ENCODE measurements at regions not wholly inside any gene's neighbourhood (a gene's known extent, or its start where the extent isn't known, plus 50 kb on each side); places are given as distances from the start of the nearest gene placed in this dataset.
"Not testable (repeated sequence)": the region's sequence is repeated elsewhere in the genome, so short reads cannot be mapped to it uniquely, and the experiment has no call there.

DNA sequence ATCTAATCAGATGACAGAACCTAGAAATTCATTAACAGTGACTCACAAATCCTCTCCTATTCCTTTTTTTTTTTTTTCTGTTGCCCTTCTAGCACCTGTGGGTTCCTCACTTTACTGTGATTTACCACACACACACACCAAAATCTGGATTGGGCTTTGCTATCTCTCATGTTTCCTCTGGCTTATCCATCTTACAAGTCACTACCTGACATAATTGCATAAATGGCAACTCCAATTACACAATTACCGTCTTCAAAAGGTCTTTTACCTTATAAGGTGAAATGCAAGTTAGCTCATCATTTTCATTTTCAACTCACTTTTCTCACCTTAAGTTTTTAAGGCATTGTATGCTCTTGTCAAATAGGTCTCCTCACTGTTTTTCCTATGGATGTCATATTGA lies 426.3 kb upstream of the MEF2C start:
- DNase-seq = no peak

DNA sequence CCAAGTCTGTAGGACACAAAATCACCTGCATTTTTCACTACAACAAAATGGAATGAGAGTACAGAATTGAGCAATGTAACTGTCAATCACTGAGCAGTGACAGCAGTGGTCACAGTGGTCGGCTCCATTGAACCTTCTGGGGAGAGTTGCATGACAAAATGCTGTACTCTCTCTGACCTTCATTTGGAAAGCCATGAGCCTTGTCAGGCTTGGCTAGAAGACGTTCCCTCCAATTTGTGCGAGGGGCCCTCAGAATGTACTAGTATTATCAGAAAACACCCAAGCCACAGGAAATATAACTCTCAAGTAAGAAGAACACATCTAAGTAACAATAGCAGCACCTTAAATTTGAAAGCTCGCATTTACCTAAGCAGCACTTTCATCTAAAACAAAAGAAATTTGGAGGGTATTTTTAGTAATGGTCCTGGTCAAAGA lies 425.6 kb upstream of the MEF2C start:
- DNase-seq = no peak

DNA sequence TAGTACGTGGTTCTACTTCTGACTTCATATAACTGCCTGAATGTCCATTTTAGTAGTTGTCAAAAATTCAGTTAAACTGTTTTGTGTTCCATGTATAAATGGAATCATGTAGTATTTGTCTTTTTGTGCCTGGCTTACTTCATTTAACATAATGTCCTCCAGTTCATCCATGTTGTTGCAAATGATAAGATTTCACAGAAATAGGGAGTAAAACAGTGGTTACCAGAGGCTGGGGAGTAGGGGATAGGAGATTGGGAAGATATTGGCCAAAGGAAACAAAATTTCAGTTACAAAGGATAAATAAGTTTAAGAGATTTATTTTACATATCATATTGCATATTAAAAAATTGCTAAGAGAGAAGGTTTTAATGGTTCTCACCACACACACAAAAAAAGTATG lies 425.0 kb upstream of the MEF2C start:
- DNase-seq = no peak

DNA sequence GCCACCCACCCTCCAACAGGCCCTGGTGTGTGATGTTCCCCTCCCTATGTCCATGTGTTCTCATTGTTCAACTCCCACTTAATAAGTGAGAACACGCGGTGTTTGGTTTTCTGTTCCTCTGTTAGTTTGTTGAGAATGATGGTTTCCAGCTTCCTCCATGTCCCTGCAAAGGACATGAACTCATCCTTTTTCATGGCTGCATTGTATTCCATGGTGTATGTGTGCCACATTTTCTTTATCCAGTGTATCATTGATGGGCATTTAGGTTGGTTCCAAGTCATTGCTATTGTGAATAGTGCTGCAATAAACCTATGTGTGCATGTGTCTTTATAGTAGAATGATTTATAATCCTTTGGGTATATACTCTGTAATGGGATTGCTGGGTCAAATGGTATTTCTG lies 424.2 kb upstream of the MEF2C start:
- not testable (repeated sequence) for DNase-seq

DNA sequence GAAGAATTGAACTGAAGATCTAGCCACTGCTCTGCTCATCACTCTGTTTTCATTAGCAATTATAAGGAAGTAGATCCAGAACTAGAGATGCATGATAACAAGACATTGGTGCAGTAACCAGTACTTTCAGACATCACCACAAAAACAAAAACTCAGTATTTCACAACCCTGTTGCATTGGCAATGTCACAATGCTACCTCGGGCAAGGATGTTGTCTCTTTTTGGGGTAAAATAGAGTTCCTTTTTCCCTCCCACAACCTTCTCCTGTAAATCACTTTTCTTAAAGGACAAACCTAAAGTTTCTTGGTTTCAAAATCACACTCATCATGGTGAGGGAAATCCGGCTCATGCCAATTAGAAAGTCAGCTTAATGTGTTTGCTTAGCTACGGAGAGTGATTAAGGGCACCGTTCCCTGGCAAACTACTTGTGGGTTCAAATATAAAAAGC lies 420.1 kb upstream of the MEF2C start:
- no peak for DNase-seq

DNA sequence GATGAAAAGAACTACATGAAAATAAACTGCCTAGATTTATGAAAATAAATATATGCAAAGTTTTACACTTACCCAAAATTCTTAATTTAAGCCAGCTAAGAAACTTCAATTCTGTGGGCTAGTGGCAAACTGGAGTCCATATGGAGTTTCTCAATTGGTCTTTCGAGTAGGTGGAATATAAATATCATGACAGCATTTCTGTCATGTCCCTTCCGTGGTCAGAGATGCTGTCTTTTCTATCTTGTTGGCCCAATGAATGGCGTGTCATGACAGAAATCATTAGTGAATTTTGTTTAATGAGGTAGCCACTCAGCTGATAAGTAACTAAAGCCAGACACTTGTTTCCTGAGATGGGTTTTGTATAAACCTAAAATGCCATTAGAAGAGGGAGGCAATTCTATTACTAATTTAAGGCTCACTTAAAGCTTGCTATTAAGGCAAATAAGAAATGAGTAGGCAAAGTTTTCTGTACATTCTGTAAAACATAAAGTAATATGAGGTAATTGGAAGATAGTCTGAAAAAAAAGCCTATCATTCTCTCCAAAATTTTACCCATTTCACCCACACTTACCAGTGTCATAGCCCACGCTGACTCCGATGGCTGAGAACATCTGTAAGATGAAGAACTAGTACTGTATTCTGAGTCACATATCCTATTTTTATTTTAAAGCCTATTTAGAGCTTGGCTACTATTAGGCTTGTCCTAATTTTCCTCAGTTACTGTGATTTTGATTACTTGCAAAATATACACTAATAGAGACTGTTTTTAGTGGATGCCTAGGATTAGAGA lies 419.3 kb upstream of the MEF2C start:
- DNase-seq = peak in 1 of 58 donors; percentile 26

DNA sequence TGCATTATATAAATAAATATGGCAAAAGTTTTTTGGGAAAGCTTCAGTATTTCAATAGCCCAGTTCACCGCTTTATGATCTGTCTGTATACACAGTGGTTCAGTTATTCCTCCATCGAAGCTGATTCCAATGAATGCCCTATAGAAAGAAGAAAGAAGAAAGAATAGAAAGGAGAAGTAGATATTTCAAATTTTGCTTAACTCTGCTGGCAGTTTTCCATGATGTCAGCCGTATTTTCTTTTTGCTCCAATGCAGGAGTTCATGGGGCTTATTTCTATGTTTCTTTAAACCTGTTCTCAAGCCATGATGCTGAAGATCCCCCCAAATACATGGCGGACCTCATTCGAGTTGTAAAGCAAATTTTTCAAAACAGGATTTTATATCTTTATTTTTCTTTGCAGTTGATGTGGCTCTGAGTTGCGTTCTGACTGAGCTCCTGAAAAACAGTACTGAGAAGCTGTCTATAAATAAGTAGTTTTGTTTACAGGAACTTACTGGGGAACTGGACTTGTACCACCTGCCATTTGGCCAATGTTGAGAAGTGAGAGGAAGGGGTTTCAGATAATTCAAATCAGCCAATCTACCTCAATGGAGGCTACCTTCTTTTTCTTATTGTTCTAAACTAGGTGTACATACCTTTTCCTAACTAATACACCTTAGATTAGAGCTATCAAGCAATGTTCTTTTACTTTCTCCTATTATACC lies 418.5 kb upstream of the MEF2C start:
- DNase-seq = peak in 1 of 58 donors; percentile 14

DNA sequence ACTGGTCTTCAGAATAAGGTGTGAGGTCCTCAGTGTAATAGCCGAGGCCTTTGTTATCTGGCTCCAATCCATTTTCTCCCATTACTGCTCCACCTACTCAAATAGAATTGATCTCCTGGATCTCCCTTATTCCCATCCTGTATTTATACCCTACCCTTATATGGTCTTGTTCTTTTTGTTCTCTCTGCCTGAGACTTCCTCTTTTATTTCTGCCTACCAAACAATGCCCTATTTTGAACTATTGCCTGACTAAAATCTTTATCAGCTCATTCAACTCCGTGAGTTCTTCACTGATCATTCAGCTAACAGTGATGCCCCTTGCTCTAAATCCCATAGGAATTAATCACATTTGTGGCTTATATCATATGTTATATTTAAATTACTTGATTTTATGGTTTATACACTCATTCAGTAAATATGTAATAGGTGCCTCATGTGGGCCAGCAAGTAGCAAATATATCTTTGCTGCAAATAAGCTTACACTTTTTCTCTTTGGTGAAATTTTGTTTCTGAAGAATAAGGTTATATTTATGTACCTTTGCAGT lies 417.5 kb upstream of the MEF2C start:
- no peak for DNase-seq

DNA sequence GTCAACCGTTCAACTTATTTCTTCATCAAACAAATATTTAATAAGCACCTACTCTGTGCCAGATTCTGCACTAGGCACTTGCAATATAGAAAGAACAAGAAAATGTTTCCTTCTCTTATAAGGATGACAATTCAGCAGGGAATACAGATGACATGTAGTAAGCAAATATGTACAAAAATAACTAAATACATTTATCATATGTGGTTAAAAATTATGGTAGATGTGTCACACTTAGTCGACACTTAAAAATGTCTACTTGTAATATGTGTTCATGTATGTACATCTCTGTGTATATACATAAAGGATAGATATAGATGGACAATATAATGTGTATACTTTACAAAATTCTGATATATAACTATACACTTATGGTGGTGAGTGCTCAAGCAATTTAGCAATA lies 417.0 kb upstream of the MEF2C start:
- DNase-seq = no peak

DNA sequence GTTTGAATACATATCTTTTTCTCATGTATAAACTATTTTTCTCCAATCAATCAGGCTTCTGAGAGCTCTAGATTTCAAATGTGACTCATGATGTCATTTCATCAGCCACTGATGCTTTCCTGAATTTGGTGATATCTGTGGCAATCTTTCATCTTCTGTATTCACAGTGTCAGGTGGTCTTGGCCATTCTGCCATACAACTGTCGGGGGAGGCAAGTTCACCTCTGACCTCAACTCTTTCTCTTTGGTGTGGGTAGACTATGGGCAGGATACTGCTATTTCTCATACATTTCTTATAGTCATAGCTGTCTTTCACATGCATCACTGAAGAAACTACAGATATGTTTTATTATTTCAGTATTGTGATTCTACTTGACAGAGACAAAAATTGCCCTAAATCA lies 414.1 kb upstream of the MEF2C start:
- no peak for DNase-seq

DNA sequence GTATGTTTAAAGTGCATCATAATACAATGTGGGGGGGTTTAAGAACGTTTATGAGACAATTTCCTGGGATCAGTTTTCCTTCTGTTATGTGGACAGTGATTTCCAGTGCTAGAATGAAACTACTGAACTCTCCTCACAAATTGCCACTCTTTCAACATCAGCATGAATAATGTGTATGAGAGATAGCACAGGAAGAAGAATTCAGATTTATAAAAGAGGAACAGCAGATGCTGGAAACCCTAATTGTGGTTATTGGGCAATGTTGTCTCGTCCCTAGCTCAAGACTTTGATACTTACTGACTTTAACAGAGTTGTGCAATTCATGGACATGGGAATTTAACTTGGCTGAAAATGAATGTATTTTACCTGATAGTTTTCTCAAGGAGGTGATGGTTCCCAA lies 410.8 kb upstream of the MEF2C start:
- DNase-seq = peak in 1 of 58 donors; percentile 26

DNA sequence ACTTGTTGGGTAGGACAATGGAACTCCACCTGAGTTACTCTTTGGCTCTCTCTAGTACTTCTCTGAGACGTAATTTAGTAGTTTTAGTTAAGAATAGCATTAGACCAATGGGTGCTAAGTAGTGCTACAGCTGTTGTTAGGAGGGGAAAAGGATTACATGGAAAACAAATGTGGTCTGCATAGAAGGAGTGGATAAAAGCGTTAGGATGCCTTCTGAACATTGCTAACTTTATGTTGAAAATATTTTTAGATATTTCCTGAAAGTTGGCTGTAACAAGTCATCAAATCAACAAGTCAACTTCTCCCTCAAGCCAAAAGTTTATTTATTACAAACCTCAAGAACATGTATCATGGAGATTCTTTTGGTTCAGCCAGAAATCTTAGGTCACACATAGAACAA lies 409.5 kb upstream of the MEF2C start:
- DNase-seq = no peak

DNA sequence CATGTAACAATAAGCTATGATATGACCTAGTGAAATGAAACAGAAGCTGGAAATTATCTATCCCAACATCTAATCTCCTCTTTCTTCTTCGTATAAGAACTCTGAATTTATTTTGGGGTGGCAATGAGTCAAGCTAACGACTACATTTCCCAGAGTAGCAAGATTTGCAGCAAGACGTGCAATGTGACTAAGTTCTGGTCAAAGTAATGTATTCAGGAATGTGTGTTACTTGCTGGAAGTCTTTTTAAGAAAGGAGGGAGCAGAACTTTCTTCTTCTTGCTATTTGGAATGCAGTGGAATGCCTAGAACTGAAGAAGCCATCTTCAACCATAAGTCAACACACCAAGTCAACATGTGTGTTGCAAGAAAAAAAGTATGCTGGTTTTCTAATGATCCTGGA lies 406.6 kb upstream of the MEF2C start:
- DNase-seq = no peak

DNA sequence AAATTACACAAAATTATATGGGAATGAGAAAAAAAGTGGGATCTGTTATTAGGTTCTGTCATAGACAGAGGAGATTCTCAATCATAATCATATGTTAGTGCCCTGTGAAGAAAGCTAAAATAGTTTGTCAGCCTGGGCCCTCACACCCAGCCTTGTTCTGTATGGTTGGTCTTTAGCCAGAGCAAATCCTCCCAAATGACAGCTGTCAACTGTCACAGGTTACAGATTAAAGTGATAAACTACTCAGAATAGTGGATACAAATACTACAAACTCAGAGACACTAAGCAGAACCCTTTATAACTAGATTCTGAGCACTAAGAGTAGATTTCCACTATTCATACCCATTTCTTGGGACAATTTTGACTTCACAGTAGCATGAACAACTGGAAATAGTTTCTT lies 405.0 kb upstream of the MEF2C start:
- no peak for DNase-seq

DNA sequence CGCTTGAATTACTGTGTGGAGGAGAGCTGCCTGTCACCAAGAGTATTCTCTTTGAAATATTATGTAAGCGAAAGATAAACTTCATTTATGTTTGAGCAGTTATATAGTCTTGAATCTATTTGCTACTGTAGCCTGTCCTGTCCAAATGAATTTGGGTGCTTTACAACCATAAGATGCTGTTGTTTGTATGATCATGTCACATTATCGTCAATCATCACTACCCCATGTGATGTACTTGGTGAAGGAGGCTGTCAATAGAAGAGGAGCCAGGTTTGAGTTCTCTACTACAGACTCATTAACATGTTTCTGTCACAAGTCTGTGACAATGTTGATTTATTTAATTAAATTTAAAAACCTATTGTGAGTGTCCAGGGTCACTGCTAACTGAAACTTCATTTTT lies 403.3 kb upstream of the MEF2C start:
- no peak for DNase-seq

DNA sequence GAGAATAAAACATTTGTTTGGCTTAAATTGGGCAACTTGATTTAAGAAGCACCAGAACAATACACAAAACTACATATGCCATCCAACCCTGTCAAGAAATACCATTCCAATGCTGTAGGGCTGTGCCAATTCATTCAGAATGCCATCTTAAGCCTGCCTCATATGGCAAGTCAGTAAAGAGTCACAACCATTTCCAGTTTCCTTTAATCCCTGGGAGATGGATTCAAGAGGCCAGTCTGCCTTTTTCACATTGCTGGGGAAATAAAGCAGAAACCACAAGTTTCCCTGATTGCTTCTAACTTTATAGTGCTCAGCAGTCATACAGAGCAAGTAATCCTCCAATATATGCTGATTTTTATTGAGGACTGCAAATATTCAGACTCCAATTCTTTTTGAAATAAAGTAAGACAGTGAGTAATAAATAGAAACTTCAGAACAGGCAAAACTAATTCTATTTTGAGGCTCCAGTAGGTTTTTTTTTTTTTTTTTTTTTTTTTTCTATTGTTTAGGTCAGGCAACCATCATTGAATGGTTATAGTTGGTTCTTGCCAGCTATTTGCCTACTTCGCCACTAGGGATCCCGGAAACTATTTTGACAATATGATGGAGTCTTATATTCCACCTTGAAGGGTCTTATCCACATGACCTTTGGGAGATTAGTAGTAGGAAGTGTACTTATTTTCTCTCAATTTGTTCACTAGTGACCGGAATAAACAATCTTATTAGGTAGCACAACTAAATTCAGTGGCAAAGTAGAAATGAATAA lies 400.9 kb upstream of the MEF2C start:
- no peak for DNase-seq

DNA sequence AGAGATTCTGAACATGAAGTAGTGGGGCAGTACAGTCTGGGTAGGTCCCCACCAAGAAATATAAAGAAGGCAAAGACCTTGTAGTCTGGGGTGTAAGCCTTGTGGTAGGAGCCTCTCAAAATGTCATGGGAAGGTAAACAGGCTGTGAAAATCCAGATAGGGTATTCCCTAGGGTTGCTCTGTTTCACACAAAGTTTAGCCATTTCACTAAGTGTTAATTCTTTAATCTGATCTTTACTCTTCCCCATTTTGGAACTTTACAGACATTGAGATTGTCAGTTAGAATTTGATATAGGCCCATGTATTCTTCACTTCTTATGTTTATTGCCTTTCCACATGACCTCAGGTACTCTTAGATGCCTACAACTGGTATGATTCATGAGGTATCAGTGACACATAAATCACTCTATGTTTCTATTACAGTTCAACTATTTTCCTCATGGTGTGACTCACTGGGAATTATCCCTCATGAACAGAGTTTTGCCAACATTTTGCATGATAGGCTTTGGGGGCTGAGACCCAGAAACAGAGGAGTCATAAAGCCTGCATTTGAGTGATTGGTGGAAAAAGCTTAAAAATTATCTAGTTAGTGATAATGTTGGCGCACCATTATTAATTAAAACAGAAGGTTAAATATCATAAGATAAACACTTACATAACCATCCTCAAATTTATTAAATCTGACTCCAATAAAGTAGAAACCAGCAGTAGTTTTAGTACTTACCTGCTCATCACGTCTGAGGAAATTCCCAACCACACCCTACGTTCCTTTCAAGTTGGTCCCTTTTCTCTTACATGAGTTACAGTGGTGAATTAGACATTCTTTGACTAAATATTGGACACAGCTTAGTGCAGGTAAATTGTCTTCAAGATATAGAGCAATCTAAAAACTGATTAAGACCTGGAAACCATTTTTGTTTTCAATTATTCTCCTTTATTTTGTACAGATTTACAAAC lies 399.8 kb upstream of the MEF2C start:
- no peak for DNase-seq

DNA sequence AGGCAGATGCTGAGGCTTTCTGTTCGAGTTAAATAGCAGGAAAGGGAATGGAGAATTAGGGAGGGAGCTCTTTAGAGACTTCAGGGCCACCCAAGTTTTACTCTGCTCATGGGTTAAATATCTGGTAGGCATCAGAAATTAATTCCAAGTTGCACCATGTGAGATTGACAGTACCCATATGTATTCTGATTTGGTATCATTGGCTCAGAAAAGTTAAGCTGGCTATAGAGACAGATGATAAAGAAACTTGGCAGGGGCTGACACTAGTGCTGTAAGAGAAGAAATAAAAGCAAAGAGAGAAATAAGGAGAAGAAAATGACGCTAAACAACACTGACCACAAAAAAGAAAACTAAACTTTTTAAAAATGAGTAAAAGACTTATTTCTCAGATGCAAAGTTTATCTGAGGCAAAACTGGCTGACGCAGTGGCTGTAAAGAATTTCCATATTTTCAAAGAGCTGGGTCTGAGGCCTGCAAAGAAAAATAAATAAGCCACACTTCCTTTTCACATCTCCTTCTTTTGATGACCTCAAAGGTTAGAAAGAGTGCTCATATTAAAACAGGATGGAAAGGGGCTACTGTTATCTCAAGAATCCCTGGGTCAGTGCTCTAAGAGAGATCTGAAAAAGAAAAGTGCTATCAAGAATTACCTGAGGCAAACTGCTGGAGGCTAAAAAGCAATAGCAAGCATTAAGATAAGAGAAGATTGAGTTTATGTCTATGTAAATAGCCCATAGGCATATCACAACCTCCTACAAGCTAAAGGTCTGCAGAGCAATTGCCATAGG lies 399.0 kb upstream of the MEF2C start:
- no peak for DNase-seq

DNA sequence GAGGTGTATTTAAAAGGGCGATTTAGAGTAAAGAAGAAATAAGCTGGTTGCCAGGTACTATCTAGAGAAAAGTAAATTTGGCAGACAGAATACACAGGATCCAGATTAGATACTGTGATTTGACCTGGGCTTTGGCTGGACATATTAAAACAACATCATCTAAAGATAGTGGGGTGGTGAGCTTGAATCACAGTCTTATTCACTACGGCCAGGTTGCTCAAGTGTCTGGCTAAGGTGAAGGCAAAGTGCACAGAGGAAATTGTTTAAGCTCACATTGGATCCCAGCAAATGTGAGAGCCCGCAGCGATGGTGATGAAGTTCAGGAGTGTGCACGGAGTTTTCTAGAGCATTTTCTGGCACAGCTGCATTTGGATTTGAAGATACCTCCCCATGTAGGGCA lies 398.2 kb upstream of the MEF2C start:
- DNase-seq = no peak

Measured in anterior cingulate cortex (tissue), 58 donors.